GM21526 (cell line): ENCODE measurements at regions not wholly inside any gene's neighbourhood (a gene's known extent, or its start where the extent isn't known, plus 50 kb on each side); places are given as distances from the start of the nearest gene placed in this dataset.
"Not testable (repeated sequence)": the region's sequence is repeated elsewhere in the genome, so short reads cannot be mapped to it uniquely, and the experiment has no call there.

Experiments used
- ATAC-seq: cut with Tn5 transposase; IDR thresholded peaks from one replicate; pipeline ENCODE4 v1.9.1; 2021; ENCODE audit warnings: moderate library complexity; ENCODE audit not compliant: unreplicated experiment, low FRiP score

DNA sequence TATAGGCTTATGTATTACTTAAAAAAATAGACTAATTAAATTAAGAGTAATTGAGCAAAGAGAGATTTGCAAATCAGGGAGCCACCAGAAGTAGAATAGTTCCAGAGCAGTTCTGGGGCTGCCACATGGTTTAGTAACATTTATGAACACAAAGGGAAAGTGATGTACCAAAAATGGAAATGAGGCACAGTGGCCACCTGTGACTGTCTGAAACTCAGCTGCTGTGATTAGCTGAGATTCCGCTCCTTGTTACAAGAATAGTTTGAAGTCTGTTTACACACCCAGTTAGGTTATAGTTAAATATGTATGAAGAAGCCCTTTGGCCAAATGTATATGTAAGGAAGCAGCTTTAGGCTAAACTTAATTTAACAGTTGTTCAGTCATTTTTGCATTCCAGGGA lies 901.5 kb upstream of the CHORDC1 start:
- ATAC-seq, result no peak

DNA sequence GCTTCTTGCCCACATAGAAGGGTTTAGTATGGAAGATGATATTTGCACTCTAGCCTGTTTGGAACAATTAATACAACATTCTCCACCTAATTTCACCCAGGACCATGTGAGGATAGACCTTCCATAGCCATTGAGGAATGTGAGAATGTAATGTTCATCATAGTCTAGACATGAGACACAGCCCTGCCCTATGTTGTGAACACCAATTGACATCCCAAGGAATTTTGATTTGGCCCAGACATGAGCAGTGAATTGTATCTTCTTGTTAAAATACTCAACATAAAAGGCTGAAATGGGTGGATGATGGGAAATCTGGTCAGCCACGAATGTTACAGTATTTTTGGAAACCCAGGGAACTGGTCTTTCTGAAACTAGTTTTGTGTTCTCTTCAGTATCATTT lies 892.3 kb upstream of the CHORDC1 start:
- ATAC-seq, result no peak

DNA sequence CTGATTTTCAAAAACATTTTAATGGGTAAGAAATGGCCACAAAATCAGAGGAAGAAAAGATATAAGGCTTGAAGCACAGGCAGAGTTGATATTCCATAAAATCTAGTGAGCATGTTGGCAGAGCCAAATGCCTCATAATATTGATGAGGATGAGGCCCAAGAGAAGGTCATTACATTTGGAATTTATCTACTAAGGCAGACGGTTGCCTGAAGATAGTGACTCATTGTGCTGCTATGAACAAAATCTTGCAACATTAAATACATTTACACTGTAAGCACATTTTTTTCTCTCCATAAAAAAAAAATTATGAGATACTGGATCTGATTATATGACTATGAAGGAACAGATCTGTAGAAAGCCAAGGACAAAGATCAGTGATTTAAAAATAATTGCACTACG lies 881.4 kb upstream of the CHORDC1 start:
- no peak for ATAC-seq

DNA sequence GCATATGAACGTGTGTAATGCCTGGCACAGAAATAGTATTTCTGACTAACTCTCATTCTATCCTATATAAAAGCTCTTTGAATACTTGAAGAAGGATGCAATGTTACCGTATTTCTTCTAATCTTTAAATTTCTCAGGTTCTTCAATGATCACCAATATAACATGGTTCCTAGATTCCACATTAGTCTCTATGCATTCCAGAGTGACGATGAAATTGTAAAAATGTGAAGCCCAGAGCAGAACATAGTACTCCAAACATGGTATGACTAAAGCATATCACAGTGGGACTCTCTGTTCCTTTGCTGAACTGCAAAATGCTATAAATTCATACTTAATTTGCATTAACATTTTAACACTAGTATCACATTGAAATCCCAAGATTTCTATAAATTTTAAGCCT lies 877.6 kb upstream of the CHORDC1 start:
- no peak for ATAC-seq

DNA sequence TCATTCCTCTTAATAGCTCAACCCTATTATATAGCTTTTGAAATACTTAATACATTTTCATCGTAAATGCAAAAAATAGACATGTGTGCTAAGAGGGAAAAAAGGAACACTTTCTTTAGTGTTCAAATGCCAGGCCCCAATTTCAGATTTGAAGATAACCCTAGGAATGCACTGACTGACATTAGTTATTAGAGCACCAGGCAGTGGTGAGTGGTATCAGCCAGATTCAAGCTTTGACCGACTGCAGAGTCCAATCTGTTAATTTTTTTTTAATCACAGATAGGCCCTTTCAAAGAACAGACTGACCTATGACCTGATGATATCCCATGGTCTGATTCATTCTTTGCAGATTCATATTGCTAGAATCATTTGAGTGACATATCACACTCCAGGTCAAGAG lies 874.2 kb upstream of the CHORDC1 start:
- ATAC-seq, result no peak

DNA sequence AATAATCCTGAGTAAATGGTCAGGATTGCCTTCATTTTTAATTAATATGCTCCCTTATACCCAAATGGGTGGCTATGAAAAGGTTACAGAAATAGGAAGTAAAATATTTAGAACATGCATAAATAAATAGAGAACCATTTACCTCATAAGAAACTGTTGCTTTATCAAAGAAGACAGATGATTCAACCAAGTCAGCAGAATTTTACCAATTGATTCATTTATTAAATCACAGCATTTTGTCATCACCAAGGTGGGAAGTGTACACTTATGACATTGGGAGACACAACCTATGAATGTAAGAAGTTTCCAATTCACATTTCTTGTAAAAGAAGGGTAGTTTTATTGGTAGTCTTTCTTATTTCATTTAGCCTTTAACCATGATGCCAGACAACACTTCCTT lies 870.3 kb upstream of the CHORDC1 start:
- no peak for ATAC-seq

DNA sequence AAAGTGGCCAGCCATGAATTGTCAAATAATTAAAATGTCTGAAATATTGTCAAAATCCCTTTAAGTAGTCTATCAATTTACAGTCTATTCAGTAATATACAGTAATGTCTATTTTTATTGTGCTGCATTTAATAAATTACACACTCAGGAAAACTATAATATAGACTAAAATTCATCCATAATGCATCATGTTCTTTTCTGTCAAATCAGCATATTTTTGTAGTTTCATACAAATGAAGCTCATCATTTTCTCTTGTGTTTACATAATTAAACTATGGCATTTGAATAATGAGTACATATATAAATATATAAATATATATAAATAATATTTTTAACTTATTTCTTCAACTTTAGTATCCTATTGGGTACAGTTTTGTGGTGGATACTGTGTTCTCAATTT lies 868.7 kb upstream of the CHORDC1 start:
- ATAC-seq, result no peak

DNA sequence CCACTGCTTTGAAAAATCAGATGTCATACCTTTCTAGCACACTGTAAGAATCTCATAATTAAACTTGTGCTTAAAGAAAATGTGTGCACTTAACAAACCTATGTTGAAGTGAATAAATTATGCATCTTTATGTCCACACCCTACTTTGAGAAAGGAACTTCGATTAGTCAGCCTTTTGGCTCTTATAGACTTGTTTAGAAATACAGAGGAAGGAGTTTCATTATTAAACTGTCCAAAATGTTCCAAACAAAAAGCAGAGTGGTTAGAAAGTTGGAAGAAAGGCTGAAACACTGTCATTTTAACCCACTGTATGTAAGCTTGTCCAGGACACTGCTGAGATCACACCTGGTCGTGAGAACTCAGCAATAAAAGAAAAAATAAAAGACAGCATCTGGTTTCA lies 863.2 kb upstream of the CHORDC1 start:
- ATAC-seq, result no peak

DNA sequence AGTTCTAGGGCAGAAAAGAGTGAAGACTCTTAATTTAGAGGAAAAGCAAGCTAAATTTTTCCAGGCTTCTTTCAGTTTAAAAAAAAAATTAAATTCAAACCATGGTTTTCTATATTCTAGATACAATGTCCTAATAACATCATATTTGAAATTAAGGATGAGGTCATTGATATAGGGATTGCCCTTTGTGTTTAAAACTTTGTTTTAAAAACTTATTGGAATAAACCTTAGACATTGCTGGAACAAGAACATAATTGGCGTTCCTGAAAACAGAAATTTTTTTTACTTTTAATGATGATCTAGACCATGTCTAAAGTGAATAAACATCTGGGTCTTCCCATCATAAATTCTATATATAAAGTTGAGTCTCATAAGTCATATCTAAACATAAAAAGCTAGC lies 859.4 kb upstream of the CHORDC1 start:
- ATAC-seq, result no peak

DNA sequence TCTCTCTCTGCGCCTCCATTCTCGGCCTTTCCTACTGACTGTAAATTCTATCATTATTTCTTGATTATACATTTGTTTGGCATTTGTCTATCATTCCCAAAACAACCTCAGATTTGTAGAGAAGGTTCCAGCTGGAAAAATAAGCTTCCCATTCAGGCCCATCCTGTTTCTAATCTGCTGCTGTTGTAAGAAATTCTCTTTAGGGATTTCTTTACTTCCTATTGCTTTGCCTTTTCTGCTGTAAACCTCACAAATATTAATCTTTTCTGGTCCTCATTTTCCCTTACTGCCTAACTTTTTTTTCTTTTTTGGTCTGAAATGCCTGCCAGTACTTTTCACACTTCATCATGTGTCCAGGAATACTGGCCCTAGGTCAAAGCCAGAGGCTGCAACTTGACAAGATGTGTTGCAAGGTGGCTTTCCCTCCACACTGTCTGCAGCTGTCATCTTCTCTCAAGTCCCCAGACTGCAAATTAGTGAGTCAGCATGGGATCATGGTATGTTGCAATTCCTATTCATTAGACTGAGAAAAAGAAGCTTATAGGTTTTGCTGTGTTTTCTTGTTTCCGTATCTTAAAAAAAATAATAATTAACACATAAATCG lies 858.7 kb upstream of the CHORDC1 start:
- ATAC-seq, result no peak

DNA sequence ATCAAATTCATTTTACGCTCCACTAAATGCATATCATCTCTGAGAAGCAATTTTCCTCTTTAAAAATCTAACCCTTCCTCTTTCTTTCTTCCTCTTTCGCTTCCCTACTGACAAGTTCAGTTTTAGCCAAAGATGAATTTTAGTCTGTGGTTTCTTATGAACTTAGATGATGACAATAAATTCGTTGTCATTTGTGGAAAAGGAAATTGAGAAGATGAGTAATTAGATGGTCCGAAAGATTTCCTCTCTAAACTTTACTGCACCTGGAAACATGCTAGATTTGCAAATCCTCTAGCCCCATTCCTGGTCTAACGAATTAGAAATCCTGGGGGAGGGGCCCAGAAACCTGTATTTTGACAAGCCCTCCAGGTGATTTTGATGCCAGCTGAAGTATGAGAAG lies 855.4 kb upstream of the CHORDC1 start:
- ATAC-seq, result no peak

DNA sequence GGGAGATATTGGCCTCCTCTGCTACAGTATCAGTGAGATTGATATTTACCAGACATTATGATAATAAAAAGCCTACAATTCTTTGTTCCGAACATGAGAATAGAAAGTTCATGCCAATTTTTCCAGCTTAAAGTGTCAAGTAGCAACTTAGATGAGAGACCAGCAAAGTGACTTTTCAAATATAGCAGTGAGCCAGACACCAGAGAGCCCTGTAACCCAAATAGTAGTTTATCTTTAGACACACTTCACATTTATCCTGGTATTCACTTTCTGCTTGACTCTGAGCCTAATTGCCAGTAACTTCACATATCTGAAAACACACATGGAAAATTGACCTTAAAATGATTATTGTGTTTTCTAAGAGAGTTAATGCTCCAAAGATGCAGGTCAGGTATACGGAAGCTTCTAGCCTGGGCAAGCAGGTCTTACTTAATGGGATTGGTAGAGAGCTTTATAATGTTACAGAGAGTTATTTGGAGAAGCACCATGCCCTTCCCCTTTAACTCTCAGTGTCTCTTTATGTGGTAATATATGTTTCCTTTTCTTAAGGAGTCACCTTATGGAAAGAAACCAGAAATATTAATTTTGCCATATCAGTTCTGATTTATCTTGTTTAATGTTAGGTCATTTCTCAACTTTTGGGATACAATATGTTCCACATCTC lies 852.3 kb upstream of the CHORDC1 start:
- no peak for ATAC-seq

DNA sequence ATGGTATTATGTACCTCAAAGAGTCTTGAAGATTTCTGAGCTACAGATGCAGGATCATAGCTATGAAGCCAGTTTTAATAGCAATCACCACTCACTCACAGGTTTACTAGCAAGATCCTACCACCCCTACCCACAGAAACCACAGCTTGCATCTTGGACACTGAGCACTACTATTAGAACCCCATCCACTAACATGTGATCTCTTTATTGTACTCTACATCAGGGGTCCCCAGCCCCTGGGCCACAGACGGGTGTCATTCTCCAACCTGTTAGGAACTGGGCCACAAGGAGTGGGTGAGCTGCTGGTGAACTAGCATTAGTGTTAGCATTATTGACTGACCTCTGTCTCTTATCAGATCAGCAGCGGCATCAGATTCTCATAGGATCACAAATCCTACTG lies 844.8 kb upstream of the CHORDC1 start:
- no peak for ATAC-seq

DNA sequence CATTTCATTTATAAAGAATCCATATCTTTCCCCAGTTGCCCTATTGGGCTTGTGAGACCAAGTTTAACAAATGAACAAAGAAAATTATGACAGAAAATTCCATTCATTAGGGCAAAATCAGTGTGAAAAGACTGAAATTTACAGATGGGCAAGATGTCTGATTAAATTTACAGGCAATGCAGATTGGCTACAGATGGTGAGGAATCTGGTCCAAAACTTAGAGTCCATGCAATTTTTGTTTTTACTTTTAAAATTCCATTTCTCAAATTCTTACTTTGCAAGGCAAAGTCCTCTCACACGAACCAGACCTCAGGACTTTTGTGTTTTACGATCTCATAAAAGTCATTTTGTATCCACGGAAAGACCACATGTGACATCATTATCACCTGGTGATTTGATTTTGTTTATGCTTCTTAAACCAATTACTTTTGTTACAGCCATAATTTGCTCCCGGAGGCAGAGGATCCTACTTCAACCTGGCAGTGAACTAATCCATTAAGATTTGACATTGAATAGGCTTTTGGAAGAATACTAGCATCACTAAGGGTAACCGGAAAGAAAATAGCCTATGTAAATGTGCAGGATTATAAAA lies 843.7 kb upstream of the CHORDC1 start:
- no peak for ATAC-seq

DNA sequence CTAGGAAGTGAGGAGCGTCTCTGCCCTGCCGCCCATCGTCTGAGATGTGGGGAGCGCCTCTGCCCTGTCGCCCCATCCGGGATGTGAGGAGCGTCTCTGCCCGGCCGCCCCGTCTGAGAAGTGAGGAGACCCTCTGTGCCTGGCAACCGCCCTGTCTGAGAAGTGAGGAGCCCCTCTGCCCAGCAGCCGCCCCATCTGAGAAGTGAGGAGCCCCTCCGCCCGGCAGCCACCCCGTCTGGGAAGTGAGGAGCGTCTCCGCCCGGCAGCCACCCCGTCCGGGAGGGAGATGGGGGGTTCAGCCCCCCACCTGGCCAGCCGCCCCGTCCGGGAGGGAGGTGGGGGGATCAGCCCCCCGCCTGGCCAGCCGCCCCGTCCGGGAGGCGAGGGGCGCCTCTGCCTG lies 840.5 kb upstream of the CHORDC1 start:
- ATAC-seq, result not testable (repeated sequence)

DNA sequence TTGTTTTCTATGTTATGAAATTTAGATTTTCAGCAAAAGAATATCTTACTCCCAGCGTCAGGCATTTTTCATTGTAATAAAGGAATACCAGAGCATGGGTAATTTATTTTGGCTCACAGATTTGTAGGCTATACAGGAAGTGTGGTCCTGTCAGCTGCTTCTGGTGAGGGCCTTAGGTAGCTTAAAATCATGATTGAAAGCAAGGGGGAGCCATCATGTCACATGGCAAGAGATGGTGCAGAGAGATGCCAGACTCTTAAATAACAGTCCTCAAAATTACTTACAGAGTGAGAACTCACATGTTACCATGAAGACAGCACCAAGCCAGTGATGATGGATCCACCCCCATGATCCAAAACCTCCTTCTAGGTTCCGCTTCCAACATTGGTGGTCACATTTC lies 825.0 kb upstream of the CHORDC1 start:
- ATAC-seq, result no peak

DNA sequence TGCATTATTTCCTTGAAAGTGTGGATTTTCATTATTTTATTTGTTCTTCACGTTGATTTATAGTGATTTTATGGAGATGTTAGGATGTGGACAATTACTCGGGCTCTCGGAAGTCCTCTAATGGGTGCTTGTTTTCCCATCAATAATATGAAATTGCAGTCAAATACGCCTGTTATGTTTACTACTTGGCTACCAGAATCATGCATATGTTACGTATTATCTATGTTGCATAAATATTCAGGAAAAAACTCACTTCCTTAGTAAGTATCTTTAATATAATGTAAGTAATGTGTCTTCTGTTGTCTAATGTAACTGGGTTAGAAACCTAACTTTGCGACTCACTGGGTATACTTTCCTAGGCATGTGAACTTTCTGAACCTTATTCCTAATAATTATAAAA lies 823.4 kb upstream of the CHORDC1 start:
- no peak for ATAC-seq

DNA sequence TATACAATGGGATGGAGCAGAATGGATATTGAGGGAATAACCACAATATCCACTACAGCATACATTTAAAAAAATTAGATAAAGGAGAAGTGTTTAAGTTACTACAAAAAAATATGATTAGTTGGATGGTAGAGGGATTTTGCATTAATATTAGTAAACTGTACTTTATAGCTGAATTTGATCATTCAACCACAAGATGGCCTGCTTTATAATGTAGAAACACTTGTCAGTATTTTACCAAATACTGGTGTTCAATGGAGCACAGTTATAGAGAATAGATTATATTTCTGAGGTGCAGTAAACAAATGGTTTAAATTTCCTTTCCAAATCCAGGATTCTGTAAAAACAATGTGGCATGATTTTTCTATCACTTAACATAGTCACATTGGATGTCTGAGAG lies 818.8 kb upstream of the CHORDC1 start:
- no peak for ATAC-seq

DNA sequence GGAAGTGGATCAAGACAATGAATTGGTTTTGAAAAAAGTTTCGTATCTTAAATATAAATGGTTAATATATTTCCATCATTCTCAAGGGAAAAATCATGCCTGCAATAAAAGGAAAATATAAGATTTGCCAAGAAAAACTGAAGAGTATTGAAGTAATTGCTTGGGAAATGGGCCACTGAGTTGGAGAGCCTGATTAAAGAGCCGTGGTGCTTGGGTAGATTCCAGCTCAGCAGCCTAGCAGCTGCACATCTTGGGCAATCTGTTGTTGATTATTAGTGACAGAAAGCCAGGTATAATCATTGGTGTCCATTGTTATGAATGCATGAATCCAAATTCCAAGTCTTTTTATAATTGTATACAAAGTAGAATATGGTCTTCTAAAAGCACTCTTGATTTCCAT lies 800.9 kb upstream of the CHORDC1 start:
- no peak for ATAC-seq

DNA sequence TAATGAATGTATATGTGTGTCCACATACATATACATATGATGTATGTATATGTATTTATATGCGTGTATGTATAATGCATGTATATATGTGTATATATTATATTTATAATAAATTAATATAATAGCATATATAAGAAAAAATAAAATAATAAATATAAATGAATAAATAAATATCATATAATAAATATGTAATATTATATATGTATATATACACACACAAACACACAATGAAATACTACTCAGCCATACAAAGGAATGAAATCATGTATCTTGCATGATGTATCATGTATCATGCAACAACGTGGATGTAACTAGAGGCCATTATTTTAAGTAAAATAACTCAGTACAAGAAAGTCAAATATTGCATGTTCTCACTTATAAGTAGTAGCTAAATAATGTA lies 788.7 kb upstream of the CHORDC1 start:
- ATAC-seq, result no peak

DNA sequence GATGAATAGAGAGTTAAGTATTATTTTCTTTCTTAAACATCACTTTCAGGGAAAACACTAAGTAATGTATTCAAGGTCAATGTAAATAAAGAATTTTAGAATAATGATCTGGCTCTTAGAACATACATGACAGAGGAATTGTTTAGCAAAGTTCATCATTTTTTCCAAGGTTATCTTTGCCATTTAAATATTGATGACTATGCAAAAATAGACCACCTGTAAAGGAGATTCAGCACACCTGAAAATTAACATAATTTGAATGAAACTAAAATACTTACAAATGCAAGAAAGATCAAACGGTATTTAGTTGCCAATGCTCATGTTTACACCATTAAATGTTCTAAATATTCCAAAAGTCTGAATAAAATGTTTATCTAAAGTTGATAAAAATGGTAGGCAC lies 782.6 kb upstream of the CHORDC1 start:
- ATAC-seq, result no peak

DNA sequence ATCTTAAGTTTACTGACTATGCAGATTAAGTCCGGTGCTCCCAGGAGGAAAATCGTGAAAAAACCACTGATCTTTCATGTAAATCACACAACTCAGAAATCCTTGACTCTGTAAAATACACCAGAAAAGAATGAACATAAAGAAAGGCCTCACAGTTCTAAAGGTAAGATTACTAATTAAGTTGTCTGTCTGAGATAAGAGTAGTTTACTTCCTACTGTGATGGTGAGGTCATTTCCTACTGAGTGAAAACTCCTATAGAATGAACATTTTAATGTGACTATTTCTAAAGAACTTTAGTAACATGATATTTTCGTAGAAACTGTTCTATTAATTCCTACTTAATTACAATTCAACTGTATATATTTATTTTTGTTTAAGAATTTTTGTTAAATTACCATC lies 774.4 kb upstream of the CHORDC1 start:
- ATAC-seq, result no peak
